ENCODE measurements at regions not wholly inside any gene's neighbourhood (a gene's known extent, or its start where the extent isn't known, plus 50 kb on each side); places are given as distances from the start of the nearest gene placed in this dataset.

DNA sequence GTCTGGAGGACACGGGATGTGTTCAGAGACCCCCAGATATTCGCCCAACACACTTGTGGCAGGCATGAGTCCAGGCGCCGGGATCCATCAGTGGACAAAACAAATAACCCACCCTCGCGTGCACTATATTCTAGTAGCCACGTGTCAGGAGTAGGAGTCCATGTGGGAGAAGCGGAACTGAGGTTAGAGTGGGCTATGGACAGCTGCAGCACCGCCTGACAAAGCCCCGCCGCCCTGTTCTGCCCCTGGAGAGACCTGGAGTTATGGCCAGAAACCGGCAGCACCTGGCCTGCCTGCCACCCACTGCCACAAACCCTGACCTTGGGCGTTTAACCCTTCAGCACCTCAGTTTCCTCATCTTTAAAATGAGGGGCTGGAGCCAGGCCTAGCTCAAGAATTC, 181.0 kb upstream of the RNF32 start:
- H3K36me3 Mint-ChIP-seq = no peaks in the 10 kb centered on the region
- Histone ChIP-seq H3K9me3 (ENCODE audit: control insufficient read depth, insufficient read depth, low read length) (no peaks in the 10 kb centered on the region), H3K4me3 (ENCODE audit: low read length) (no peak overlapping the region), H3K4me1 (ENCODE audit: control insufficient read depth, insufficient read depth, low read length) (no peaks in the 10 kb centered on the region), H3K27ac (ENCODE audit: low read length) (no peak overlapping the region), H3K27me3 (ENCODE audit: control insufficient read depth, insufficient read depth, low read length) (no peaks in the 10 kb centered on the region), H3K36me3 (ENCODE audit: control insufficient read depth, insufficient read depth, low read length) (no peaks in the 10 kb centered on the region)
- H3K9me3 Mint-ChIP-seq = no peaks in the 10 kb centered on the region
- TF ChIP-seq, protein P1, sequence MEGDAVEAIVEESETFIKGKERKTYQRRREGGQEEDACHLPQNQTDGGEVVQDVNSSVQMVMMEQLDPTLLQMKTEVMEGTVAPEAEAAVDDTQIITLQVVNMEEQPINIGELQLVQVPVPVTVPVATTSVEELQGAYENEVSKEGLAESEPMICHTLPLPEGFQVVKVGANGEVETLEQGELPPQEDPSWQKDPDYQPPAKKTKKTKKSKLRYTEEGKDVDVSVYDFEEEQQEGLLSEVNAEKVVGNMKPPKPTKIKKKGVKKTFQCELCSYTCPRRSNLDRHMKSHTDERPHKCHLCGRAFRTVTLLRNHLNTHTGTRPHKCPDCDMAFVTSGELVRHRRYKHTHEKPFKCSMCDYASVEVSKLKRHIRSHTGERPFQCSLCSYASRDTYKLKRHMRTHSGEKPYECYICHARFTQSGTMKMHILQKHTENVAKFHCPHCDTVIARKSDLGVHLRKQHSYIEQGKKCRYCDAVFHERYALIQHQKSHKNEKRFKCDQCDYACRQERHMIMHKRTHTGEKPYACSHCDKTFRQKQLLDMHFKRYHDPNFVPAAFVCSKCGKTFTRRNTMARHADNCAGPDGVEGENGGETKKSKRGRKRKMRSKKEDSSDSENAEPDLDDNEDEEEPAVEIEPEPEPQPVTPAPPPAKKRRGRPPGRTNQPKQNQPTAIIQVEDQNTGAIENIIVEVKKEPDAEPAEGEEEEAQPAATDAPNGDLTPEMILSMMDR (IDR thresholded peaks at IDR 0.05) = no peak
- intact Hi-C loops (cut with micrococcal nuclease) = no loop called here
- ATAC-seq (no peak), DNase-seq (no peak)
- WGBS (ENCODE audit: insufficient coverage) = 82% methylated on average over 13 of the region's 13 CpGs
- peaks cover 7% of the 10 kb centered on the region in 2 donors for H3K27me3 Mint-ChIP-seq (ENCODE audit: low read depth in 2 of 2)
- H3K27ac Mint-ChIP-seq = no peak overlapping the region
- no peak overlapping the region for H3K4me3 Mint-ChIP-seq
- H3K4me1 Mint-ChIP-seq = no peaks in the 10 kb centered on the region

DNA sequence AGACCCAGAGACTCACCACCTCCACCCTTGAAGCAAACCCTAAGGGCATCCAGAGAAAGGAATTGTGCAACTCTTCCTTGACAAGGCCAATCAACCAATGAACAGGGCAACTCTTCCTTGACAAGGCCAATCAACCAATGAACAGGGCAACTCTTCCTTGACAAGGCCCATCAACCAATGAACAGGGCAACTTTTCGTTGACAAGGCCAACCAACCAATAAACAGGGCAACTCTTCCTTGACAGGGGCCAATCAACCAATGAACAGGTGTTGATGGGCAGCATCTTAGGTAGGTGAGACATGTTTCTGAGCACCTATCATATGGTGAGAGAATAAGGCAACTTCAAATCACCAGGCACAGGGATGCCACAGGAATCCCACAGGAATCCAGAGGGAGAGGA, 181.5 kb upstream of the RNF32 start:
- Mint-ChIP-seq H3K4me3 (no peak overlapping the region), H3K9me3 (no peaks in the 10 kb centered on the region), H3K27me3 (ENCODE audit: low read depth in 2 of 2) (peaks cover 4 to 7% of the 10 kb centered on the region in 2 donors), H3K36me3 (no peaks in the 10 kb centered on the region), H3K27ac (no peak overlapping the region), H3K4me1 (no peaks in the 10 kb centered on the region)
- Histone ChIP-seq H3K27ac (ENCODE audit: low read length) (no peak overlapping the region), H3K9me3 (ENCODE audit: control insufficient read depth, insufficient read depth, low read length) (no peaks in the 10 kb centered on the region), H3K27me3 (ENCODE audit: control insufficient read depth, insufficient read depth, low read length) (no peaks in the 10 kb centered on the region), H3K36me3 (ENCODE audit: control insufficient read depth, insufficient read depth, low read length) (no peaks in the 10 kb centered on the region), H3K4me1 (ENCODE audit: control insufficient read depth, insufficient read depth, low read length) (no peaks in the 10 kb centered on the region), H3K4me3 (ENCODE audit: low read length) (no peak overlapping the region)
- no peak for ATAC-seq
- WGBS (ENCODE audit: insufficient coverage) = 82% methylated on average over 1 of the region's 1 CpG
- TF ChIP-seq, protein P1 (IDR thresholded peaks at IDR 0.05) = no peak
- intact Hi-C loops (cut with micrococcal nuclease) = no loop called here
- no peak for DNase-seq

DNA sequence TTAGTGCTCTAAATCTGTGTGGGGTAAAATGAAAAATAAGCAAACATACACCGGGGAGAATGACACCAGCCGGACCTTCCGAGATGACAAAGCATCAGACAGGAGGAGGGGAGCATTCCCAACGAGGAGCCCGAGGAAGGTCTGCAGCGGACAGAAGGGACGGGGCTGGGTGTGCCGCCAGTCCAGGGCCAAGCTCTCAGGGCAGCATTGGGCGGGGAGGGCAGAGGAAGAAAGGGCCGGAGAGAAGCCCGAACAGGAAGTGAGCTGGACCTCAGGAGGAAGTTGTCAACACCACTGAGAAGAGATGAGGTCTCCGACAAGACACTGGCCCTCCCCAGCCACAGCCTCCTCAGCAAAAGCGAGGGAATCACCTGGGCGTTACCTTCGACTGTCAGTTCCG, 182.6 kb upstream of the RNF32 start:
- TF ChIP-seq, protein P1 (IDR thresholded peaks at IDR 0.05) = no peak
- H3K27me3 Mint-ChIP-seq (ENCODE audit: low read depth in 2 of 2) = peaks cover 3 to 4% of the 10 kb centered on the region in 2 donors
- Histone ChIP-seq H3K4me1 (ENCODE audit: control insufficient read depth, insufficient read depth, low read length) (no peaks in the 10 kb centered on the region), H3K27me3 (ENCODE audit: control insufficient read depth, insufficient read depth, low read length) (no peaks in the 10 kb centered on the region), H3K9me3 (ENCODE audit: control insufficient read depth, insufficient read depth, low read length) (no peaks in the 10 kb centered on the region), H3K36me3 (ENCODE audit: control insufficient read depth, insufficient read depth, low read length) (no peaks in the 10 kb centered on the region), H3K27ac (ENCODE audit: low read length) (no peak overlapping the region), H3K4me3 (ENCODE audit: low read length) (no peak overlapping the region)
- WGBS (ENCODE audit: insufficient coverage) = 76% methylated on average over 16 of the region's 16 CpGs
- H3K27ac Mint-ChIP-seq = no peak overlapping the region
- intact Hi-C loops (cut with micrococcal nuclease) = no loop called here
- H3K9me3 Mint-ChIP-seq = no peaks in the 10 kb centered on the region
- no peak overlapping the region for H3K4me3 Mint-ChIP-seq
- ATAC-seq (no peak), DNase-seq (no peak)
- H3K36me3 Mint-ChIP-seq = no peaks in the 10 kb centered on the region
- no peaks in the 10 kb centered on the region for H3K4me1 Mint-ChIP-seq

DNA sequence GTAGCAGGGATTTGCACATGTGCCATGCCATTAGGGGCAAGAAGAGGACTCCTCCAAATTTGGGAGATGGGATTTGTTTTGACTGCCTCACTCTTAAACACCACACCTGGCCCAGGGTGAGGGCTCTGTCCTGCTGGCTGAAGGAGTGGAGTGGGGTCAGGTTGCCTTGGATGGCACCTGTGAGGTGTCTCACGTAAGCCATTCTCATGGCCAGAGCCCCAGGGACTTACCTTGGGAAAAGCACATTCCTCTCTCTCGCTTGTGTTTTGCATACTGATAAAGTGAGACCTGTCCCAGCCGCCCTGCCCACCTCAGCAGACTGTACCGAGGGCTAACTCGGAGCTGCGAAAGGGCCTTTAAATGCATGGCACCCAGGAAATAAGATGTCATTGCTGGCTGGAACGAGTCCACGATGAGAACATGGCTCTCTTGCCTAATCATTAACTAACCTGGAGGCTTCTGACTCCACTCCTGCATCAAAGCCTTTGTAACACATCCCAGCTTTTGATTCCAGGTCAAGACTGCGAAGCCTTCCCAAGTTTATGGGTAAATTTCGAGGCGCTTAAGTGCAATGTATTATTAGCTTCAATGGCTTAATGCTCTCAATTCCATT, 184.0 kb upstream of the RNF32 start:
- Histone ChIP-seq H3K27me3 (ENCODE audit: control insufficient read depth, insufficient read depth, low read length) (no peaks in the 10 kb centered on the region), H3K4me3 (ENCODE audit: low read length) (no peak overlapping the region), H3K4me1 (ENCODE audit: control insufficient read depth, insufficient read depth, low read length) (no peaks in the 10 kb centered on the region), H3K36me3 (ENCODE audit: control insufficient read depth, insufficient read depth, low read length) (no peaks in the 10 kb centered on the region), H3K27ac (ENCODE audit: low read length) (no peak overlapping the region), H3K9me3 (ENCODE audit: control insufficient read depth, insufficient read depth, low read length) (no peaks in the 10 kb centered on the region)
- intact Hi-C loops (cut with micrococcal nuclease) = no loop called here
- no peak overlapping the region for H3K27ac Mint-ChIP-seq
- WGBS (ENCODE audit: insufficient coverage) = 85% methylated on average over 11 of the region's 11 CpGs
- H3K4me3 Mint-ChIP-seq = no peak overlapping the region
- DNase-seq (no peak), ATAC-seq (no peak)
- peaks cover 3 to 12% of the 10 kb centered on the region in 2 donors for H3K27me3 Mint-ChIP-seq (ENCODE audit: low read depth in 2 of 2)
- H3K36me3 Mint-ChIP-seq = no peaks in the 10 kb centered on the region
- no peaks in the 10 kb centered on the region for H3K4me1 Mint-ChIP-seq
- H3K9me3 Mint-ChIP-seq = no peaks in the 10 kb centered on the region
- TF ChIP-seq, protein P1 (IDR thresholded peaks at IDR 0.05) = no peak

Measured in natural killer cell (primary cell).